ENCODE measurements at regions not wholly inside any gene's neighbourhood (a gene's known extent, or its start where the extent isn't known, plus 50 kb on each side); places are given as distances from the start of the nearest gene placed in this dataset.
"Not testable (repeated sequence)": the region's sequence is repeated elsewhere in the genome, so short reads cannot be mapped to it uniquely, and the experiment has no call there.

DNA sequence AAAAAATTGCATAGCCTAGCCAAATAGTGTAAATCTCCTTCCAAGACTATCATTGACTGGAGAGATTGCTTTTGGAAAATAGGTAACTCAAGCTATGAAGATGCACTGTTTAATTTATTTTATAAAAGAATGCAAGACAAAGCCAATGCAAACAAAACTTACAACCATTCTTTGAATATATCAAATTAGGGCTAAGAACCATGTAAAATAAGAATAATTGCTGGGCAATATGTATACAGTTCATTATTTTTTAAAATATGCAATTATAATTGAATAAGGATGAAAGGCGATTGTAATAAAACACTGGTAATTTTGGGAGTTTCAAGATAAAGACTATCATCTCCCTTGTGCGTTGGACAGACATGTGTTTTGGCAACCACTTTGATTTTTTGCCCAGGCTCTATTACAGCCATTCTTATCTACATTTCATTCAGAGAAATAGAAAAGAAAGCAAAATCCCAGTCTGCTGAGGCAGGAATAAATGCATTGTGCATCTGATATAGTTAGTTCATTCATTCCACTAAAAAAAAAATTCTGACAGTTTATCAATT, 242.3 kb upstream of the ROBO1 start:
- no peak for DNase-seq

DNA sequence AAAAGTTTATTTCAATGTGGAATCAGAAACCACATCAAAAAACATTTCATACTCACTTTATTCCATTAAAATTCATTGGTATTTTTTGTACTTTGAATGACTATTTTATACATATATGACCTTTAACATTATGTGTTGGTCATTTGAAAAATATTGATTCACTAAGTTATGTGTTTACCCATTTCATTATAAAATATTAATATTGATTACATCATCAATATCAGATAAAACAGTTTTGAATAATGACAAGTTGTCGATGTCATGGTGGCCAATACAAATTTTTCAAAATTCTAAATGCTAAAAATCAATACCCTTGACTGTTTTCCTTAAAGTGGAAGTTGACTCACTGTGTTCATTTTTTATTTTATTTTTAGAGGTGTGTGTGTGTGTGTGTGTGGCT, 239.7 kb upstream of the ROBO1 start:
- no peak for DNase-seq

DNA sequence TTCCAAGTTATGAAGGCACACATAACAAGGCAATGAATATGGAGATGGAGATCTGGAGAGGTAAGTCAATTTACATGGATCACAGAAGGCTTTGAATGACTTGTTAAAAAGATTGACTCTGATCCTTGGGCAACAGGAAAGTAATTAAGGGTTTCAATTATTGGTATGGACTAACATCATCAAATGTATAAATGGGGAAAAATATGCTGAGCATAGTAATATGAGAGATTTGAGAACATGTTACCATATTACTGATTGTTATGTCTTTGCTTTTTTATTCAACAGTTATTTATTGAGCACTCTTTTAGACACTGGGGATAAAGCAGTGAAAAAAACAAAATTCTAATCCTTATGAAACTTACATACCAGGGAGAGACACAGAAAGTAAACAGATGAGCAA, 238.5 kb upstream of the ROBO1 start:
- no peak for DNase-seq

DNA sequence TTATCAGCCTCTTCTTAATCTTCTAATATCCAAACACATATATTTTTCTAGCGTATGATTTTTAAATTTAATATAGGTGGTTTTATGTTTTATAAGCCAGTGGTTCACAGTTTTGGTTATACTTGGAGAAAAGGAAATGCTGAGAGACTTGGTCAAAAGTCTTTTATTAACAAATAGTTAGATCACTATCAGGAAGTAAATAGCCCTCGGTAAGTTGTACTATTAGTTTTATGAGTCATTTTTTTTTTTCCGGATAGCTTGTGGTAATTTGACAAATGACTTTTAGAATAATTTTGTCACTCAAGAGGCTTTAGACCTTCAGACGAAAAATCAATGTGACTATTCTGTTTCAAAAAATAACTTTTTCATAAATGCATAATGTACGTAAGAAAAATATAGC, 232.2 kb upstream of the ROBO1 start:
- DNase-seq, result no peak

DNA sequence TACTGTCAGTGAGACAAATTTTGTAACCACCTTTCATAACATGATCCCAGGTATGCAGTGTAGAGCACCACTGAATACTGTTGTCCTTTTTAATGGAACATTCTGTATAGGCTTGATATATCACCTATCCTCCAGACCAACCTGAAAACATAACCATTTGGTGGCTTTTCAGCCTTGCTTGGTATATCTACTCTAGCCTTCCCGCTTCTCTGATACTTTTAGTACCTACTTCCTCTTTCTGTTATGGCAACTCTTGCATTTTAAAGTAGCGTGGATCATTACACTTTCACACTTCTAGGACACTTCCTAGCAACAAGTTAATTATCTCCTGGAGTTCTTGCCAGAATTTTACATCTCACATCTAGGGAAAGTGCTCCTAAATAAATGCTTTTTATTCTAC, 226.6 kb upstream of the ROBO1 start:
- DNase-seq, result no peak

DNA sequence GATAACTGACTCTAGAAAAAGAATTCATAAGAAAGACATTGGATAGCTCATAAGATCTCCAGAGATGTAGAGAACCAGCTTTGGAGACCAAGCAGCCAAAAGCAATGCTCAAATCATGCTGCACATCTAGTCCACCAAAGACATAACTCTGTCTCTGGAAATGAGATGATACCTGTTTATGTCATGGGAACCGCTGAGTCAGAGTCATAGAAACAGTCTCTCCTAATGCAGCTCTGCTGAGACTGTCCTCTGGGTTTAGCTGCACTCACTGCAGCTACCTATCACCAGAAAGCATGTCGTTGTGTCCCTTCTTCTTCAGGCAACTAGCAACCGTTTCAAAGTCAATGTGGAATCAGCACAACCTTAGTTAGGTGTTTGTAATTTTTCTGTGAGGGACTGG, 218.5 kb upstream of the ROBO1 start:
- no peak for DNase-seq

DNA sequence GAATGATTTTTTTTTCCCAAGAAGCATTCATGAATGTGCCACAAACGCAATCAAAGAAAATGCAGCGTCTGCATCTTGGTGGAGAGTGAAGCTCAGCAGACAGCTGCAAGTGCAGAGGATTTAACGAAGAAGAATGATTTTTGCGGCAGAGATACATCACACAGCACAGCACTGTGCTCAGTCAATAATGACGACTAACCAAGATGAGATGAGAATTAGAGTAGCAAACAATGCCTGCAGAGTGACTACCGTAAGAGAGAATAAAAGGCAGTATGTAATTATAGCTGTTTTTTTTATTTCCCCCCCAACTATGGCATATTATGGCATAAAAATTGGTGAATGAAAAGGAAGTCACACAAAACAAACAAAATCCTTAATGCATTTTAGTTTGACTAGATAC, 218.0 kb upstream of the ROBO1 start:
- no peak for DNase-seq

DNA sequence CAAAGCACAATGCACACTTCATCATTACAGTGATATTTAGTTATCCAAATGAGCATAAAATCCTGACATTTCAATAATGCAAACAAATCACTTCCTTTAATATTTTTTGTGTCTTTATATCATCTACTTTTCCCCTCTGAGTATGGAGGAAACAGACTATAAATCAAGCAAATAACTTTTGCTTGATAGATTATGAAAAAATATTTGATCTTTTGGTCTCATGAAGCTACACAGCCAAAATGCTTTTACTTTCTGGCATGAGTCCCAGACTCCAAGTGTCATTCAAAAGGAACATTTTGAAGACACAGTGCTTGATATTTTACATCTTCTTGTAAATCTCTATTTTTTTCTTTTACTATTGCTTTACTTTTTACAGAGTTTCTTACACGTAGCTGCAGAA, 215.3 kb upstream of the ROBO1 start:
- no peak for DNase-seq

DNA sequence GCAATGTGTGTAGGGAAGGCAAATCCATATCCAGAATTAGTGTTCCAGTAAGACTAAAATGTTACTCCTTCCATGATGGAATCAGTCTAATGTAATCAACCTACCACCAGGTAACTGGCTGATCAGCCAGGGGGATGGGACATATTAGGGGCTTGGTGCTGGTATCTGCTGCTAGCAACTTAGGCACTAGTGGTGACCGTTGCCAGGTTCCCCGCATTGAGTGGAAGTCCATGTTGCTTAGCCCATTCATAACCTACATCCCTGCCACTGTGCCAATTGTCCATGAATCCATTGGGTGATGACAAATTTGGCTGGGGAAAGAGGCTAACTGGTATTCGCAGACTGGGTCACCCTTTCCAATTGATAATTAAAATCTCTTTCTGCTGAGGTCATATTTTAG, 212.2 kb upstream of the ROBO1 start:
- DNase-seq, result no peak

DNA sequence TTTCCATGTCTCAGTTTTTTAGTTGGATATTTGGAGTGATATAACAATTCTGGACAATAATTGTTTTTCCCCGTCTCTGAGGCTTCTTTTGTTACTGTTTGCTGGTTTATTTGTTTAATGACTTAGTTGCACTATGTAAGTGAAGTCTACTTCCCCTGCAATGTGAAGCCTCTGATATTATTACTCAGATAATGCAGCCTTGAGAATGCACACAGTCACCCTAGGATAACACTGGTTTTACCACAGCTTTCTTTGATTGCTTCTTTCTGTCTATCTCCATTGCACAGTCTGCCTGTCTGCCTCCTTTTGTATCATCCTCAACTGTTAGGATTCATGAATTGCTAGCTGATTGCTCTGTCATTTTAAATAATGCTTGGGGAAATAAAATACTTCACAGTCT, 208.7 kb upstream of the ROBO1 start:
- no peak for DNase-seq

DNA sequence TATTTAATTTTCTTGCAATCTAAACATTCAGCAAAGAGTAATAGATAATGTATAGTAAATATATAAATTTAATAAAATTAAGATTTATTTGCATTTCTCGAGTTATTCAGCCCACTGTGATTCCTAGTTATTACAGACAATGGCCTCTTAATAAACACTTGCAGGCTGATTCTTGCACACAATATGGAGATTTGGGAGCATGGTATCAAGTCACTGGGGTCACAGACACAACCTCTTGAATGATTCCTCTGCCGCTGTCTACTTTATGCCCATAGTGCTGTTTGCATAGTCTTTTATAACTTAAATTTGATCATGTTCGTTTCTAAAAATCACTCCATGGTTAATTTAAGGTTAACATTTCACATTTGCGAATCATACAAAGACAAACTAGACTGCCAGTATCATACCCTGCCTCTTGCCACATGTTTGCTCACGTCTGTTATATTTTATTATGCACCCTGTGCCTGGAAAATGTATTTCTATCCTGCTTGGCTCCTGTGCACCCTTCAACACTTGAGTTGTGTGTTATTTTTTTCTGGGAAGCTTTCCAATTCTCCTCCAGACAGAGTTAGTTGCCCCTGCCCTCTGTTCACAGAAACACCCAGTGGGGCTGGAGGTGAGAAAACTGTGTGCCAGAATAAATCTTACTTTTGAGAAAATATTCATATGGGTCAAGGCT, 206.3 kb upstream of the ROBO1 start:
- DNase-seq, result no peak

DNA sequence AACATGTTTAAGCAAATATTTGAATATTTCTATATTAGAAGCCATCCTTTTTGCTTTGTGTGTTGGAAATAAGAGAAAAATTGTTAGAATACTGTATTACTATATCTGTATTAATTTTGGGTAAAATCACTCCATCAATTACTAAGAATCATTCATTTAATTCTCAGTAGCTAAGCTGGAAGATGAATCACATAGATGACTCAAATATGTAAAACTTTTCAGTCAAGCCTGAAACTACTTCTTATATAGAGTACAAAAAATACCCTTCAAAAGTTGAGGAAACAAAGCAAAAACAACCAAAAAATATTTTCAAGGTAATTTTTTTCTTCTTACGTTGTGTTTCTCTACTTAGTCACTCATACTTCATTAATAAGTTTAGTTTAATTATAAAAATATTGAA, 205.7 kb upstream of the ROBO1 start:
- DNase-seq, result no peak

DNA sequence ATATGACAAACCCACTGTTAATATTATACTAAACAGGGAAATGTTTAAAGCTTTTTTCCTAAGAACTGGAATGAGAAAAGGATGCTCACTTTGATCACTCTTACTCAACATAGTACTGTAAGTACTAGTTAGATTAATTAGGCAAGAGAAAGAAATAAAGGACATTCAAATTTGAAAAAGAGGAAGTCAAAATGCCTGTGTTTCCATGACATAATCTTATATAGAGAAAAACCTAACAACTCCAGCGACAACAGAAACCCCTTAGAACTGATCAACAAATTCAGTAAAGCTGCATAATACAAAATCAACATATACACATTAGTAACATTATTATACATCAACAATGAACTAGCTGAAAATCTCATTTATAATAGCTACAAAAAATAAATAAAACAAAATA, 200.6 kb upstream of the ROBO1 start:
- DNase-seq, result no peak

DNA sequence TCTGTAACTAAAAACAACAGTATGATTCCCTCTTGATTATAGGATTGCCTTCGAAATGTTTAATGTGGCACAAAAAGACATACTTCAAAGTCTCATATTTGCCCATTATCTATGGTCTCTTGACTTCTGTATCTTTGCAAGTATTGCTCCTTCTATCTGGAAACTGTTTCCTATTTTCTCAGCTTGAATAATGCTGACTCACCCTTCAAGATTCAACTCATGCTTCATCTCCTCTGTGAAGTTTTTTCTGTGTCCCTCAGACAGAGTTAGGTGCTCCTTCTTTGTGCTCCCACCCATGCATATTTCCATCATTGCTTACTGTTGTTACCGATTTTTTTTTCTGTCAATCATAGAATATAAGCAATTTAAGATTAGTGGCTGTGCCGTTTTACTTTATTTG, 192.8 kb upstream of the ROBO1 start:
- DNase-seq, result no peak

DNA sequence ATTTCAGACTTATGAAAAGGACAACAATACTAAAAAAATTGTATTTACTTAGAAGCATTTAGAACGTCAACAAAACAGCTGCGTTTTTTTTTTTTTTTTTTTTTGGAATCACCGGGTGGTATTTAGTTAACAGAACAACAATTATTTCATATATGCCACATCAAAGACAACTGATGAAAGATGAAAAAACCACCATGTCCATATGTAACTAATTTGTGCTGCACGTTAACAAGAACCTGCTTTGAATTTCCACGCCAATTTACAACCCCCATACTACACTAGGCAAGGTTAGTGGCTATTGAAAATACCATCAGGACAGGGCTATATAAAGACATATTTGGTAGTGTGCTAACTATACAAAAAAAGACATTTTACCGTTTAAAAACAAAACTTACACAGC, 189.3 kb upstream of the ROBO1 start:
- no peak for DNase-seq

DNA sequence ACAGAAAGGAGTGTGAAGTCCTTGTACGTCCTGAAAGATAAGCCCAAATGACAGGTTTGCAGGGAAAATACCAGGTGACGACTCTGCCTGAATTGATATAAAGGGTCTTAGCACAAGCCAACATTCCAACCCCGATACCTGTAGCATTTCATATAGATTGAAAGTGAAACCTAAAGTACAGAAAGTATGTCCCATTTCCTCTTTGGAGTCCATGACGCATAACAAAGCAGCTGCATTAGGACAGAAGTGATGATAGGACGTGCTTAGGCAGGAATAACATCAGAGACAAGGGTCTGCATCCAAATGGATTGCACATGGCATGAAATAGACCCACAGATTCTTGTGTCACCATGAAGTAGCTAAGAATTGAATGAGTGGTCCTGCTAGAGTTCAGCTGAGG, 187.0 kb upstream of the ROBO1 start:
- no peak for DNase-seq

DNA sequence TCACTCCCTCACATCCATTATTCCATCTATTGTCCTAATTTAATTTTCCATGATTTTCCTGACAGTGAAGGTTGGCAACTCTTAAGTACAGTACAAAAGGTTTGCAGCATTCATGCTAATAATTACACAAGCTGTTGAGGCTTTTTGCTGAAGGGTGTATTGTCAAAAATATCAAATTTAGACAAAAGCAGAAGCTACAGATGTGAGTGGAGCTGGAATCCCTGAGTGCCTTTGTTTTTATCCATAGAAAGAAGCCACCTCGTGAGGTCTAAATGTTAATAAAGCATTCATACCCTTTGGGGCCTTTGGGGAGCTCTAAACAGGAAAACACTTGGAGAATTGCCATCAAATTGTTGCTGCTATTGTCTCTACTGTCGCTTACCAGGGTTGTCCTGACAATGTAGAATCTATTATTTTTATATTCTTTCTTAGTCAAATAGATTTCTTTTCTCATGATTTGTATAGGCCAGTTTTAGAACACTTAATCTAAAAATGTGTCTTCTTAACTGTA, 185.8 kb upstream of the ROBO1 start:
- no peak for DNase-seq

DNA sequence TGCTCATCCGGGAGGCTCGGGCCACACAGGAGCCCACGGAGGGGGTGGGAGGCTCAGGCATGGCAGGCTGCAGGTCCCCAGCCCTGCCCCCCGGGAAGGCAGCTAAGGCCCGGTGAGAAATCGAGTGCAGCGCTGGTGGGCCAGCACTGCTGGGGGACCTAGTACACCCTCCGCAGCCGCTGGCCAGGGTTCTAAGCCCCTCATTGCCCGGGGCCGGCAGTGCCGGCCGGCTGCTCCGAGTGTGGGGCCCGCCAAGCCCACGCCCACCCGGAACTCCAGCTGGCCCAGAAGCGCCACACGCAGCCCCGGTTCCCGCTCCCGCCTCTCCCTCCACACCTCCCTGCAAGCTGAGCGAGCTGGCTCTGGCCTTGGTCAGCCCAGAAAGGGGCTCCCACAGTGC, 183.6 kb upstream of the ROBO1 start:
- not testable (repeated sequence) for DNase-seq

DNA sequence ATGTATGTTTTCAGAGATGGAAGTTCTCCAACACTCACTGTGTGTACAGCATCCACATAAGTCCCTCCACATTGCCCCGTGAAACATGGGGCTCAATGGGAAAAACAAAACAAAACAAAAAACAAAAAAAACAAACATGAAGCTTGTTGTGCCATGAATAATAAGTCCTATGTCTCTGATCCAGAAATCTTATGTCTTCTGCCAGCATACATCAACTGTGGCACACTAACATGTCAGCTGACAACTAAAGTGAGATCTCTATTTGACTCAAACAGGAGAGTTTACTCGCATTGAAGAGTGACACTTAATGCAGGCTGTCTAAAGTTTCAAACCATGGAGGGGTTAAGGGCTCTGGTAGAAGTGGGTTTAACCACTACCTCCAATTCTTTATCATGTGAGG, 180.2 kb upstream of the ROBO1 start:
- DNase-seq, result no peak

DNA sequence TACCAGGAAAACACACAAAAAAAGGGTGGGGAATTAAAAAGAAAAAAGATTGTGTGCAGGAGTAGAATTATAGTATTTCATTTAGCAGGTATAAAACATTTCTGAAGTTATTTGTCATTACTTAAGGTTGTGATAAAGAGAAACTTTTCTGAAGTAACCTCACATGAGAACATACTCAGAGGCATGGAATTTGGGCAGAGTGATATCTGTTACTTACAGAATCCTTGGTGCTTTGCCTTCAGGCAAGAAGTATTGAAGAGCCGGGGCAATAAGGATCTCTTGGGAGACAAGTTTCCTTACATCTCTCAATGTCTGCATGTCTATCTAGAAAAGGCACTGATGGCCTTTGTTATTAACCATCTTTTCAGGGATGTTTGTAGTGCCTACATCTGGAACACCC, 179.7 kb upstream of the ROBO1 start:
- DNase-seq, result no peak

DNA sequence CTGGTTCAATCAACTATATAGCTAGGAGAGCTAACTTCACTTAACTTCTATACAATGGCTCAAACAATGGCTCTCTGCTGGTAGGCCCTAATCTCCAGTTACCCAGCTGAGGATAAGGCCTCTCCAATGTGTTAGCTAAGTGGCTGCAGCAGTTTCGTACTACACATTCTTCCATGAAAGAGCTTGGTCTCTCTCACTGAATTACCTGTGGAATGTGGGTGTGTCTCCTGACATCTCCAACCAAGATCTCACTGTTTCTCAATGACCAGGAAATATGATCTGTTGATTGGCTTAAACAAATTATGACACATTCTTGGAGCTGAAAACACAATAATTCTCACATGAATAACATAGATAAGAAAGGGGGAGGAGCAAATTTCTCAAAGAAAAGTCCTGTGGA, 169.8 kb upstream of the ROBO1 start:
- no peak for DNase-seq

DNA sequence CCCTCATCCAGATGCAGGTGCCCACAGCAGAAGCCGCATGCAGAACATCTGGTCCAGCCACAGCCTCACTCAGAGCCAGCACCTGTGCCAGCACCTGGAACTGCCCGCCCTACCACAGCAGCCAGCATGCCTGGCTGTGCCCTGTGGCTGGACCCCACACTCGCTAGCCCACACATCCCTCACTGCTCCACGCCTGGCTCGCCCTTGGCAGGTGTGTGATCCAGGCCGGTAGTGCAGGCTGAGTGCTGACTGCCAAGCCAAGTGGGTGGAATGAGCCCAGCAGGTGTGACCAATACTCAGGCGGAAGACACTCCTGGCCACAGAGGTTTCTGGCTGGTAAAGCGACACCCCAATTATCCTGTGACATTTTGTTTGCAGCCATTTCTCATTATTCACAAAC, 162.4 kb upstream of the ROBO1 start:
- no peak for DNase-seq

DNA sequence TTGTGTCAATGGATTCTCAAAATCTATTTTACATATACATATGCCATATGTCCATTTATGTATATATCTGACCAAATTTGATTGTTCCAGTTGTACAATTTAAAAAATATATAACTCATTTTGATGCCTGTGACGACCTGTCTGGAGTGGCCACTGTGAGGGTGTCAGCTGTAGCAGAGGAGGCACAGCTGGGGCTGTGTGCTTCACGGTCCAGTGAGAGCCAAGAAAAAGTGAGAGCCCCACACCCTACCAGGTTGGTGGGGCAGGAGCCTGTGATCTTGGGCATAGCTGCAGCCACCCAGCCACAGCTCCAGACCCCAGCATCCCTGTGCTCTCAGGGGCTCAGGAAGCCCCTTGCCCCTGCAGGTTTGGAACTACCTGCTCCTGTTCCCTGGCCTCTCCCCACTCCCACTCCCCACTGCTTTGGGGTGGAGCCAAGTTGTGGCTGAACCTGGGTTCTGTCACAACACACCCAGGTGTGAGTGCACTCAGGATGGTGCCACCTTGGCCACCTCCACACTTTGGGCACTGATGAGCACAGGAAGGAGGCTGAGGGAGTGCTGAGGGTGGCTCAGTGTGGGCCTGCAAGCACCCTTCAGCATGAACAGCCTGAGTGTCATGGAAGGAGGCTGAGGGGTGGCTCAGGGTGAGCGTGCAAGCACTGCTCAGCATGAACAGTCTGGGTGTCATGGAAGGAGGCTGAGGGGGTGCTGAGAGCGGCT, 161.1 kb upstream of the ROBO1 start:
- no peak for DNase-seq

DNA sequence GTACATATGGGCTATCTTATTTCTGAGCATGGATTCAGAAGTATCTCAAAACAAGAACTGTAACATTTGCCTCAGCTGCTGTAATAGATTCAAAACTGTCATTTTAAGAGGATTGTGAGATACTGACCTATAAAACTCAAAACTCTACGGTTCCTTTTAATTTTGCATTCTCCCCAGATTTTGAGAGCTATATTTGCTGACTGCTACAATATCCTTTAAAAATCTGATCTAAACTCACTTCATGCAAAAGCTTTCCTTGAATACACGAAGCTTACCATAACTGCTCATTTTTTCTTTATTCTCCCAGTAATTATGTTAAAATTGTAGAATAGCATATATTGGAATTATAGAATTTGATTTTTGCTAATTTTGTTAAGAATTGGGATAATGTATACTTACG, 158.7 kb upstream of the ROBO1 start:
- no peak for DNase-seq

DNA sequence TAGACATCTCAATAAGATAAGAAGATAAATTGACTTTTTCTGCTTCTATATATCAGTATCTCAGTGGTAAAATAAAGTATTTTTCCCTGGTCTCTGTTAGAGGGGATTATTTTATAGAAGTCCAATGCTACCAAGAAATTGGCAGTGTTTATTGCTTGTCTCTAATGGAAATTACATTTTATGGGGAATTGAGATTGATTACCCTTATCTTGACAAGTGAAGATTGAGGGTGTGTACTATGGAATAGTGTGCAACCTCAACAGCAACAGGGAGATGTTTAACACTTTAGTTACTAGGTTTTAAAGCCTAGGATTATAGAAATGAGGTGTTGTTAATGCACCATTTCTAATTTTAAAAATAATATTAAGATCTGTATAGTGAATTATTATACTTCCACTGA, 154.8 kb upstream of the ROBO1 start:
- DNase-seq, result no peak

Data from NCI-H187 treated with DMSO at 0.1 percent for 48 hours (cell line).